Bone marrow (tissue), 2 donors: ENCODE measurements at regions not wholly inside any gene's neighbourhood (a gene's known extent, or its start where the extent isn't known, plus 50 kb on each side); places are given as distances from the start of the nearest gene placed in this dataset.

Experiments
- DNase-seq, 2 donors: peaks; one replicate each; lab custom pipeline; 2025; lab: John Stamatoyannopoulos, UW

GRCh38 chr10:88127766-88128165 is 264.3 kb downstream of the PTEN start:
- DNase-seq: no peak

GRCh38 chr10:88129013-88129412 is 265.6 kb downstream of the PTEN start:
- DNase-seq: no peak

GRCh38 chr10:88130912-88131311 is 267.5 kb downstream of the PTEN start:
- DNase-seq: no peak

- no peak for DNase-seq
These were observed 268.2 kb downstream of the PTEN start for GRCh38 chr10:88131511-88132139.

- DNase-seq: no peak
These were observed 273.3 kb downstream of the PTEN start for GRCh38 chr10:88136712-88137111.

- no peak for DNase-seq
These were observed 275.0 kb downstream of the PTEN start for GRCh38 chr10:88138319-88138848.

GRCh38 chr10:88147000-88147798 is 283.8 kb downstream of the PTEN start:
- no peak for DNase-seq

GRCh38 chr10:88149906-88150305 is 286.5 kb downstream of the PTEN start:
- DNase-seq: no peak

- DNase-seq: no peak
These were observed 286.9 kb downstream of the PTEN start for GRCh38 chr10:88150339-88150738.

GRCh38 chr10:88152728-88153133 is 289.3 kb downstream of the PTEN start:
- DNase-seq: peak in 1 of 2 donors; percentile 80

GRCh38 chr10:88154596-88155250 is 291.3 kb downstream of the PTEN start:
- DNase-seq: no peak

GRCh38 chr10:88156341-88156740 is 292.9 kb downstream of the PTEN start:
- no peak for DNase-seq

- peak in 1 of 2 donors; percentile 14 for DNase-seq
These were observed 294.6 kb downstream of the PTEN start for GRCh38 chr10:88157981-88158465.

- no peak for DNase-seq
These were observed 295.2 kb downstream of the PTEN start for GRCh38 chr10:88158526-88159122.

- DNase-seq: no peak
These were observed 295.9 kb downstream of the PTEN start for GRCh38 chr10:88159127-88159829.

GRCh38 chr10:88161070-88161469 is 297.6 kb downstream of the PTEN start:
- no peak for DNase-seq

GRCh38 chr10:88161756-88162155 is 298.3 kb downstream of the PTEN start:
- DNase-seq: no peak

- DNase-seq: no peak
These were observed 299.4 kb downstream of the PTEN start for GRCh38 chr10:88162852-88163251.

GRCh38 chr10:88163572-88163971 is 300.1 kb downstream of the PTEN start:
- DNase-seq: no peak

GRCh38 chr10:88164471-88164870 is 301.0 kb downstream of the PTEN start:
- DNase-seq: no peak

GRCh38 chr10:88165849-88166271 is 302.4 kb downstream of the PTEN start:
- no peak for DNase-seq
